ENCODE measurements at regions not wholly inside any gene's neighbourhood (a gene's known extent, or its start where the extent isn't known, plus 50 kb on each side); places are given as distances from the start of the nearest gene placed in this dataset.
"Not testable (repeated sequence)": the region's sequence is repeated elsewhere in the genome, so short reads cannot be mapped to it uniquely, and the experiment has no call there.

DNA sequence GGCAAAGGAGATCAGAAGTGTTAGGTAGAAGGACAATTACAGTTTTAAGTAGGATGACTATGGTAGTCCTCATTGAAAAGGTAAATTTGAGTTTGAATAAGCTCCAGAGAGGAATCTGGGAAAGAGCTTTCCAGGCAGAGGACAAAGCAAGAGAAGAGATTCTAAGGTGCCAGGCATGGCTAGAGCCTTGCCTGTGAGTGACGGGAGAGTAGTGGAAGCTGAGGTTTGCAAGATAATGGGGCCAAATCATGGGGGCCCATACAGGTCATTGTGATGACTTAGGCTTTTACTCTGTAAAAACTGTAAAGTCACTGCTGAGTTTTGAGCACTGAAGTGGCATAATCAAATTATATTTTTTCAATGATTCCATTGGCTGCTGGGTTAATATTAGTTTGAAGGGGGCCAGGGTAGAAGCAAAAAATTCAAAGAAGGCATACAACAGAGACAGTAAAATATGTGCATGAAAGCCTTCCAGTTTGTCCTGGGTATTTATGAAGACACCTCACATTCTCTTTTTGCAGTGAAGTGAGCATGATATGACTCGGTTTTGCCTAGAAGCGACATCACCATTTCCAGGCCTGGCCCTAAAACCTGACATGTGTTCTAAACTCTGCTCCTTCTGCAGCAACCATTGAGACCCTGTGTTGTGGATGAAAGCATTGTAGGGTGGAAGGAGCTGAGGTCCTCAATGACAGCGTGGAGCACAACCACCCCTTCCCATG lies 279.8 kb upstream of the TNC start:
- DNase-seq (ENCODE audit: low read depth), result no peak

DNA sequence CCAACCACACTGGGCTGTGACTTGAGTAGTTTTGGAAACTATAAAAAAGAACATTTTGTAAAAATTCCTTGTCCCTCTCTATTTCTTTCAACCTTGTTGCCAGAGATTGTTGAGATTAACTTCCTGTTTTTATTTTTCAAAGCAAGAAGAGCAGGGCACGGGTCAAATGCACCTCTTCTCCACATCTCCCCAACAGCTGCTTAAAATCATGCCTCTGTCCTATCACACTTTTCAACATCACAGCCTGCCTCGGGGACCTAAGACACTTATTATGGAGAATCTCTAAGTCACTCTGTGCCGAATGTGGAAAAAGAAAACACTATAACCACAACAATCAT lies 280.3 kb upstream of the TNC start:
- no peak for DNase-seq (ENCODE audit: low read depth)

DNA sequence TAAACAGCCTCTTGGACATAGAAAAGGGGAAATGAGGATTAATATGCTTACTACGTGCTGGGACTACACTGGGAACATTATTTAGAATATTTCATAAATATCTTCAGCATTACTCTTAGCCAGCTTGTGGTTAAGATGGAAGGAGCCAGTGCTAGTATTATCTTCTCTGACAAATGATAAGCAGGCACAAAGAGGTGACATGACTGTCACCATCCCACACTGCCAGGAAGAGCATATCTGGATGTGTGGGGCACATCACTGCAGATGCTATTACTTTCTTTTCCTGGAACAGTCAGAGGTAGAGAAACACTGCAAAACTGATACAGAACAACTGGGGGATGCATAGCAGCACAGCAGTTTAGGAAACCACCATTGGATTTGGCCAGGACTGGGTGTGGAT lies 281.0 kb upstream of the TNC start:
- no peak for DNase-seq (ENCODE audit: low read depth)

DNA sequence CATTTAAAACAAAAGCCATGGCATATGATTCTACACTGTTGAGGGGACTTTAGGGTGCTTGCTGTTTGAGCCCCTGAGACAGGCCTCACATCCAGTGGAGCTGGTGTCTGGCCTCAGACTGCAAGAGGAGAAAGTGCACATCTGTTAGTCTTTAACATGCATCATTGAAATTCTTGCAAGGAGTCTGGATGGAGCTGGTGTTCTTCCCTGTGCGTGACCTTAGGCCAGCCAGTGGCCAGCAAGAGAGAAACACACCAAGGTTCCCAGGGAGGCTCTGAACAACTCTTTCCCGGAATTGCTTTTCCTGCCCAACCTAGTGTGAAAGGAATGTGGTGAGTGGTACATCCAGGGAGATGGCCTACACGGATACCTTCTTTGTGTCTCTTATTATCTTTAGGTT lies 282.8 kb upstream of the TNC start:
- DNase-seq (ENCODE audit: low read depth), result no peak

DNA sequence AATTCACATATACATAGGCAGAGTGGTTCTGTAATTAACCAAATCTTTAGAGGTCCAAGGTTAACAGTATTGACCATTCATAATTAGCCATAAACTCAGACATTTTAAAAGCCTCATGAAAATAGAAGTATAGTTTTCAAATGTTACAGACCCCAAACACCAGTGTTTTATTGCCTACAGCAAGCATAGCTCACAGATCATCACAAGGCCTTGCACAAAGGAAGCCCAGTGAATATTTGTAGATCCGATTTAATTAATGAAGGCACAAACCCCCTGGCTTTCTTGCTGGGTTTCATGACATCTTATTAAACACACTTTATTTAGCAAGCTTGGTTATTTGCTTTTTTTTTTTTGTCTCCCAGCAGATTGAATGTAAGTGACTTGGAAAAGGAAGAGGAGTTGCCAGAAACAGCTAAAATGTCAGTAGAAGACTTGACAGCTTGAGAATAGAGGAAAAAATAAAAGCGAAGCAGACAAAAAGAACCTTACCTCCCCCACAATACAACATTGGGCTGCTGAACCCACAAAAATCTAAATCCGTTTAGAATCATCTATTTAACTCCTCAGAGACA lies 283.9 kb upstream of the TNC start:
- DNase-seq (ENCODE audit: low read depth), result no peak

DNA sequence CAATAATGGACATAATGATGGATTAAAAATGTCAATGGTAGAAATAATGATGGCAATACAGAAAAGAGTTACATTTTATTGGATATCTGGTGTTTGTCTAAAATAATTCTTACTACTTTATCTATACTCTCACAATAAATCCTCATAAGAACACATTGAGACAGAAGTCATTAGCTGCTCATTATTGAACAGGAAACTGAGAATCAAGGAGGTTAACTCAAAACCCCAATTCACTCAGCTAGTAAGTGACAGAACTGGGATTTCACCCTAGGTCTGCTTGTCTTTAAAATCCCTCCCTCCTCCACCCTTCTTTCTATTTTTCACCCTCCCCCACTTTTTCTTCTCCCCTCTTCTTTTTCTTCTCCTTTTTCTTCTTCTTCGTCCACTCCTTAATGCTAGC lies 285.8 kb upstream of the TNC start:
- no peak for DNase-seq (ENCODE audit: low read depth)

DNA sequence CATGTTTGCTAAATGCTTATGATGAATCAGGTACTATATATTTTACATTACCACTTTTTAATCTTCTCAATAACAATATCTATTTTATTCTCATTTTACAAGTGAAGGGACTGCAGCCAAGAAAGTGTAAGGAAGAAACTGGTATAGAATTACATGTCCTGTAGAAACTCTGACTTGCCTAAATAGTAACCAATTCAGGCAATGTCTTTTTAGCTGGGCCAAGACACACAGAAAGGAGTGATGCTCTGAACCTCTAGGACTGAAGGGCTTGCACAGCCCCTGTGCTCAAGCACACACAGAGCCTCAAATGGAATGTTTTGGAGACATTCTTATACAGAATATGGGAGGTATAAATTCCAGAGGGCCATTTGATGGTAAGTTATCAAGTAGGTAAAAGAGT lies 286.4 kb upstream of the TNC start:
- DNase-seq (ENCODE audit: low read depth), result no peak

DNA sequence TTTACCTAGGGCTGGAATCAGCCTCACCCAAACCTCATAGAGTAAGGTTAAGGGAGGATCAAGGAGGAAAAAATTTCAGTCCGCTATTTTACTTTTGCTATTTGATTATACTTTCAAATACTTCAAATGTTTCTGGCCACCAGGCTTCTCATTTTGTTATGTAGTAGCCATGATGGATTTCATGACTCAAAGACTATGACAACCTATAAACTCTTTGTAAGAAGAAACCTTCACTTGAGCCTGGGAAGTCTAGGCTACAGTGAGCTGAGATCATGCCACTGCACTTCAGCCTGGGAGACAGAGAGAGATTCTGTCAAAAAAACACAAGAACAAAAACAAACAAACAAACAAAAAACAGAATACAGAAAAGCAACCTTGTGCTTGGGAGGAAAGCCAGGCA lies 293.6 kb upstream of the TNC start:
- no peak for DNase-seq (ENCODE audit: low read depth)

DNA sequence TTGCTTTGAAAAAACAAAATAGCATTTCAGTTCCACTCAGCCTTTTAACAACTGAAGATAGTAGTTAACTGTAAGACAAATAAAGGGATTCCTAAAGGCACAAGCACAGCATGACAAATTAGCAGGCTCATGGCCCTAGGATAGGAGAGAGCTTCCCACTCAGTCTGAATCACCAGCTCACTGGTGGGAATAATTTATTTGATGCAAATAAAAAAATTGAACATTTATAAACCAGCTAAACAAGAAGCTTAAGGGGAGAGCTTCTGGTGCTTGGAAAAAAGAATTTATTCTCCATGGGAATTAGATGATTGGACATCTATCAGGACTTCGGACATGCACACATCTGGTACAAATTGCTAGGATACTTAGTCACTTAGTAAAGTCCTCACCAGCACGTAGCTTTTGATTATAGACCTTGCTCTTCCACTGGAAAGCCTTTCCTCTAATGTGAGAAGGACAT lies 294.1 kb upstream of the TNC start:
- DNase-seq (ENCODE audit: low read depth), result no peak

DNA sequence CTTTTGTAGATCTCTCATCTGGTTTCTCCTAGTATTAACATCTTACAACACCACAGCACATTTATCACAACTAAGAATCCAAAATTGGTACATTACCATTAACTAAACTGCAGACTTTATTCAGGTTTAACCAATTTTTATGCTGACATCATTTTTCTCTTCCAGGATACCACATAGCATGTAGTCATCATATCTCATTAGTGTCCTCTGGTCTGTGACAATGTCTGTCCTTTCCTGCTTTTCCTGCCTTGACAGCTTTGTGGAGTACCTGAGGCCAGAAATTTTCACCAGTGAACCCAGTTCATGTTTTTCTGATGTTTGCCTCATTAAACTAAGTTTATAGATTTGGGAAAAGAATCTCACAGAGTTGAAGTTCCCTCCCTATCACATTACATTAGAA lies 294.7 kb upstream of the TNC start:
- no peak for DNase-seq (ENCODE audit: low read depth)

DNA sequence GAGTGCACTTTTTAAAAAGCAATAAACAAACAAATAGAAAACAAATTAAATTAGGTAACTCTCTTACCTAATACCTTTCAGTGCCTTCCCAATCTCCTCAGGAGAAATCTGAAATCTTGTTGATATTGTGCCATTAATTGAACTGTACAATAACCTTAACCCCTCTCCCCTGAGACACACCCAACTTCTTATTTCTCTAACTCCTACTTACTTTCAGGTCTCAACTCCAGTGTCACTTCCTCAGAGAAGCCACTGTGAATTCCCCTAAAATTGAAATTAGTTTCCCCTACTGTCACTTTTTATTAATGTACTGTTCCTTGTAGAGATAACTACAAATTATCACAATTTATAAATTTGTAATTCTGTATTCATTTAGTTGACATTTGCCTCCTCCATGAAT lies 295.3 kb upstream of the TNC start:
- no peak for DNase-seq (ENCODE audit: low read depth)

DNA sequence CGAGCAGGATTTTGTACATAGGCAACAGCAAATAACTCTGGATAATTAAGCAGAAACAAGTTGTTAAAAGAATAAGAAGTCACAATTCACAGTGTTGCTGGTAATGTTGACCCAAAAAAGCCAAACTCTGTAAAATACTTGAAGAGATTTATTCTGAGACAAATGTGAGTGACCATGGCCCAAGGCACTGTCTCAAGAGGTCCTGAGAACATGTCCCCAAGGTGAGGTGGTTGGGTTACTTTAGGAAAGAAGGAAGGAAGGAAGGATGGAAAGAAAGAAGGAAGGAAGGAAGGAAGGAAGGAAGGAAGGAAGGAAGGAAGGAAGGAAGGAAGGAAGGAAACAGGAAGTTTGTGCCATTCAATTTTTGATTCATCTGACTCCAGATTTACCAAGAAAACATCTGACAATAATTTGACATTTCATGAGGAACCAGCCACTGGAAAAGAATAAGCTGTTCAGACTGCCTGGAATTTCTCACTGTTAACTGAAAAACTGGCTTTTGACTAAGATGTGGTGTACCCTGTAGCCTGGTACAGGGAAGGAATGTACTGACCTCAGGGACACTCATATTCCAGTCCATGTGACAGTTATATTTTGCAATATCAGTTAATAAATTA lies 295.9 kb upstream of the TNC start:
- no peak for DNase-seq (ENCODE audit: low read depth)

DNA sequence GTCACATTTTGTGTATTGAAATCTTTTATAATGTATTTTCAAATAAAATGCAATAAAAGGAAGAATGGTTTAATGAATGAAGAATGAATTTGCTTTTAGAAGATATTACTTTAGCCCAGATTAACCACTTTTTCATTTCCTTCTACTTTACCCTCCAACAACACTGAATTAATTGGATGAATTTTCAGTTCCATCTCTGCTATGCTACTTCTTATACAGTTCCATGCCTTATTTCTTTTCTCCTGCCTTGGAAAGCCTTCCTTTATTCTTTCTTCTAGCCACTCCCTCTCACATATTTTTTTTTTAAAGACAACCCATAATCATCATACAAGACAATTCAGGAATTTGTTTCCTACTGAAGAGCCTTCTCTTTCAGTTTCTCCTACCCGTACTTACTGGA lies 296.6 kb upstream of the TNC start:
- no peak for DNase-seq (ENCODE audit: low read depth)

DNA sequence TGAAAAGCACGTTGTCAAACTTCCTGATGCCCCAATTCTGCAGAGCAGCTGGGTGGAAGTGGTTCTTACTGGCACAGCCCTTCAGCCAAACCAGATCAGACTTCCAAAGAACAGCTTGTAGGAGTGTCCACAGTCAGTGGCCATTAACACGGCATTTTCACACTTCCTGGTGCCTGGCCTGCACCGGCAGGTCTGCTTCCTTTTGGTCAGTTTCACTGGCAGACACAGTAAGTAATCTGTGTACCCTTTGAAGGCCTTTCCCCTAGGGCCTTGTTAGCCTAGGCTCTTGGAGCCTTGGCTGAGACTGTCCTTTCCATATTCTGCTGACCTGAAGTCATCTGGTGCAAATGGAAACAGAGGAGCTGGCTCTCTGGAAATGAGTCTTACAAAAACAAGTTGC lies 297.5 kb upstream of the TNC start:
- DNase-seq (ENCODE audit: low read depth), result no peak

DNA sequence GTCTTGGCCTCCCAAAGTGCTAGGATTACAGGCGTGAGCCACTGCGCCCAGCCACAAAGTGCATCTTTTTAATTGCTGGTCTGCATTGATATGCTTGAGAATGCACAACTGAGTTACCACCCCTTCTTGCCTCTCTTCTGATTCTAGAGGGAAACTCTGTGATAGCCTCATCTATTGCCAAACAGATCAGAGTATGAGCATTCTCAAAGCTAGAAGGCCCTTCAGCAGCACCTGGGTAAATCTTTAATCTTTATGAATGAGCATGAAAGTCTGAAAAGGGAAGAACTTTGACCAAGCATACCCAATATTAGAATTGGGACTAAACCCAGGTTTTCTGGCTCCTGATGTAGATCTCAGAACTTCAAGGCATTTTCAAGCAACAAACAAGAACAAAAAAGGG lies 298.3 kb upstream of the TNC start:
- no peak for DNase-seq (ENCODE audit: low read depth)

DNA sequence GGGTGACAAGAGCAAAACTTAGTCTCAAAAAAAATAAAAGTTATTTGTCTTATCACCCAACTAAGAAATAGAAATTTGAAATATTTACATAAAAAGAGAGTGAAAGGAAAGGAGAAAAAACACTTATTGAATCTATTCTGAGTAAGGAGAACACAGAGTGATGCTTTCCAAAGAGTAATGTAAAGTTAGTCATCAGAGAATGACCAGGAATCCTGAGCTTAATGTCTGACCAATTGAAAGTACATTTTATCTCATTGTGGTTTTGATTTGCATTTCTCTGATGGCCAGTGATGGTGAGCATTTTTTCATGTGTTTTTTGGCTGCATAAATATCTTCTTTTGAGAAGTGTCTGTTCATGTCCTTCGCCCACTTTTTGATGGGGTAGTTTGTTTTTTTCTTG lies 300.2 kb upstream of the TNC start:
- not testable (repeated sequence) for DNase-seq (ENCODE audit: low read depth)

DNA sequence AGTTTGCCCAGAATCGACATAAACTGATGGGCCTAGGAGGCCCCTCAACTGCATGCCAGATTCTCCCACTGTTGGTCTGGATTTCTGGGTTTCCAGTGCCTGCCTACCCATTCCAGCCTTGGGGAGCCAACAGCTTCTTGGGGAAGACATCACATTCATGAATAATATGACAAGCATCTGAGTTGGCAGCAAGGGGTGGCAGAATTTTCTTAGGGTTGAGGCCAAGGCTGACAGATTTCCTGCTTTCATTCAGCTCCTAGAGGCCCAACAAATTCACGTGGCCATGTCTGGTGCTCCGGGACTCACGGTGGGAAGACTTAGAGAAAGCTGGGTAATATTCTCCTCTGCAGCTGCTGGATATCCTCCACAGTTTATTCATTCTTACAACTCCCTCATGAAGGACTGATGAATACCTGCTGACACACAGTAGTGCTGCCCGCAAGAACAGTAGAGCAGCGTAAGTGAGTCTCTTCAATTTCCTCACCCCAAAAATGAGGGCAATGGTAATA lies 305.0 kb upstream of the TNC start:
- no peak for DNase-seq (ENCODE audit: low read depth)

DNA sequence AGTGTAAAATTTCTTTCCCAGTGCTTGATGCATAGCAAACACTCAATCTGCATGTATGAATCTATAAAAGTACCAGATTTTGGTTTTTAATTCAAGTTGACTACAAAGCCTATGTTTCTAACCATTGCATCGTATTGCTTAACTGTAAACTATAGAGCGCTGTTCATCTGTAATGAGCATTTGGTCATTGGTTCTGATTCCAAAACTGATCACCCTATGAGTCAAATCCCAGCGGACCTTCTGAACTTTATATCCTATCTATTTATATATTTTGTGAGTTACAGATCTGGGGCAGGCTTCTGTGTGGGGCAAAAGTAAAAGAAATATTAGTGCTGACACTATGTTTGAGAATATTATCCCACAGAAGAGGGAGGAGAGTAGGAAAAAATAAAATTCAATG lies 305.7 kb upstream of the TNC start:
- no peak for DNase-seq (ENCODE audit: low read depth)

DNA sequence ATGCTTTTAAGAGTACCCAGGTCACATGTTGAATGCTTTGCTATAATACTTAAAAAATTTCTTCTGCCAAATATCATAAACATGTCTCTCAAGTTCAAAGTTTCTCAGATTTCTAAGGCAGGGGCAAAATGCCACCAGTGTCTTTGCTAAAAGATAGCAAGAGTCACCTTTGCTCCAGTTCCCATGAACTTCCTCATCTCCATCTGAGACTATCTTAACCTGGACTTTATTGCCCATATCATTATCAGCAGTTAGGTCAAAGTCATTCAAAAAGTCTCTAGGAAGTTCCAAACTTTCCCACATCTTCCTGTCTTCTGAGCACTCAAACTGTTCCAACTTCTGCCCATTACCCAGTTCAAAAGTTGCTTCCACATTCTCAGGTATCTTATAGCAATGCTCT lies 307.6 kb upstream of the TNC start:
- no peak for DNase-seq (ENCODE audit: low read depth)

DNA sequence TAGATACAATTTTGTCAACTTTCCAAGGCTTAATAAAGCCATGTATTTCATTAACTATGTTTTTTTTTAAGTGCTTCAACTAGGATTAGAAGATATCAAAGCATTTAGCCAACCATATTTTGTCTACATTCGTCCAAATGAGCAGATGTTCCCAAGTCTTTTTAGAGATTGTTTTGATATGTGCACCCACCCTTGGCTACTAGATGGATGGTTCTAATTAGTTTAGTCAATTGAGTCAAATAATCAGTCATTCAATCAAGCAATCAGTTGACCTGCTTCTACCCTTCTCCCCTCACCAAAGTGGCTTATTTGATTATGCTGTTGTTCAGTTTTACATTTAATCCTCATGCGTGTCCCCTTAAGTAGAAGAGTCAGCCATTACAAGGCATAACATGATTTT lies 319.5 kb upstream of the TNC start:
- no peak for DNase-seq (ENCODE audit: low read depth)

DNA sequence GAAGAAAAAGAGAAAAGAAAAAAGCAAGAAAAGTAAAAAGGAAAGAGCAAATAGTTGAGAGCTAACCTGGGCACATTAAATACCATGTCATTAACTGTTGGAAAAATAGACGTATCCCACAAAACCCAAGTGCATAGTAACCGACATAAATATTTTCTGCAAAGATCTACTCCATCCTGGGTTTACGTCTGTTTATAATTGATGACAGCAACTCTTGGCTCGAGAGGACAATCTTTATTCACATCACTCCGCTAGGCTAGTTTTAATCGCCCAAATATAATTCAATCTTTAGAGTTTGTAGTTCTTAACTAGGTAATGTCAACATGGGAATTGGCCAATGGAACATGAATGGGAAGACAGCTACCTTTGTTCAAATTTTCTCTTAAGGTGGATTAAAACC lies 321.7 kb upstream of the TNC start:
- DNase-seq (ENCODE audit: low read depth), result no peak

DNA sequence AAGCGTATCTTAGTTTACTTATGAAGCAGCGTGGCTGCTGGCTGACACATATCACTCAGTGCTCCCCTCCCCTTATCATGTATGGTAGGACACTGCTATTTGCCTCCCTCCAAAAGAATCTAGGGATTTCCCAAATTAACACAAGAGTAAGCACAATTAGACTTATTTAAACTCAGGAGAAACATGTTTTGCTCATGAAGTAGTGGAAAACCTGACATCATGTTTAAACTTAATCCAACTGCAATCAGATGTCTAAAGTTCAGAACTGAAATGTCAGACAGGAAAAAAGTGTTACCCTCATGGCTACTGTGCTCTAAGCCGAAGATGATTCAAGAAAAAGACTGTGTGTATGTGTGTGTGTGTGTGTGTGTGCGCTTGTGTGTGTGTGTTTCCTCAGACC lies 324.1 kb upstream of the TNC start:
- peak; percentile 7 for DNase-seq (ENCODE audit: low read depth)

DNA sequence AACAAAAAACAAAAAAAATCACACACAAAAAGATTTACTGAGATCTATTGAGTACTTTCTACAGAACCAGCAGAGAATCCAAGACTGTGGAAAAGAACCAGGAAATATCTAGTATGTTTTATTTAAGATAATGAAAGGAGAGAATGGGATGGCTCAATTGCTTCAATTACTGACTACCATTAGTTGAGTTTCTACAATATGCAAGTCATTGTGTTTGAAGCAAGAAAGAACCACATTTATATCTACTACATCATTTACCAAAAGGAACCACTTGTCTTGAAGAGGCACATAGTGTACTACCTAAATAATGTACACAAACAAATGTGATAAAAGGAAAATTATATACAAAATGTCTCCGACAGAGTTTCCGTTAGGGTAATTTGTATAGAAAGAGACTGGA lies 325.9 kb upstream of the TNC start:
- DNase-seq (ENCODE audit: low read depth), result no peak
